T1000 (cell line): ENCODE measurements at regions not wholly inside any gene's neighbourhood (a gene's known extent, or its start where the extent isn't known, plus 50 kb on each side); places are given as distances from the start of the nearest gene placed in this dataset.

Experiments
- DNase-seq: peaks from one replicate; lab custom pipeline; 2025; ENCODE audit warnings: mixed read lengths; lab: John Stamatoyannopoulos, UW

- no peak for DNase-seq
Observed at GRCh38 chr22:47633111-47633510, 870.7 kb downstream of the TBC1D22A start.

- DNase-seq, result no peak
Observed at GRCh38 chr22:47632701-47633100, 870.3 kb downstream of the TBC1D22A start.

GRCh38 chr22:47631571-47632102 lies 869.2 kb downstream of the TBC1D22A start:
- DNase-seq, result no peak

GRCh38 chr22:47630741-47631534 lies 868.5 kb downstream of the TBC1D22A start:
- DNase-seq, result no peak

- DNase-seq, result no peak
Observed at GRCh38 chr22:47629791-47630655, 867.6 kb downstream of the TBC1D22A start.

GRCh38 chr22:47629273-47629711 lies 866.8 kb downstream of the TBC1D22A start:
- no peak for DNase-seq

- no peak for DNase-seq
Observed at GRCh38 chr22:47628477-47629272, 866.2 kb downstream of the TBC1D22A start.

- no peak for DNase-seq
Observed at GRCh38 chr22:47627556-47628253, 865.3 kb downstream of the TBC1D22A start.

- DNase-seq, result no peak
Observed at GRCh38 chr22:47626428-47627390, 864.3 kb downstream of the TBC1D22A start.

GRCh38 chr22:47625531-47626427 lies 863.3 kb downstream of the TBC1D22A start:
- DNase-seq, result no peak

GRCh38 chr22:47625013-47625385 lies 862.5 kb downstream of the TBC1D22A start:
- no peak for DNase-seq

GRCh38 chr22:47624252-47625012 lies 862.0 kb downstream of the TBC1D22A start:
- DNase-seq, result no peak

GRCh38 chr22:47623763-47624148 lies 861.3 kb downstream of the TBC1D22A start:
- no peak for DNase-seq

GRCh38 chr22:47623066-47623762 lies 860.8 kb downstream of the TBC1D22A start:
- DNase-seq, result no peak

GRCh38 chr22:47622541-47622940 lies 860.1 kb downstream of the TBC1D22A start:
- no peak for DNase-seq

- no peak for DNase-seq
Observed at GRCh38 chr22:47621253-47621652, 858.8 kb downstream of the TBC1D22A start.

GRCh38 chr22:47620391-47620790 lies 857.9 kb downstream of the TBC1D22A start:
- DNase-seq, result no peak

GRCh38 chr22:47619631-47620030 lies 857.2 kb downstream of the TBC1D22A start:
- no peak for DNase-seq
